ENCODE measurements at regions not wholly inside any gene's neighbourhood (a gene's known extent, or its start where the extent isn't known, plus 50 kb on each side); places are given as distances from the start of the nearest gene placed in this dataset.

DNA sequence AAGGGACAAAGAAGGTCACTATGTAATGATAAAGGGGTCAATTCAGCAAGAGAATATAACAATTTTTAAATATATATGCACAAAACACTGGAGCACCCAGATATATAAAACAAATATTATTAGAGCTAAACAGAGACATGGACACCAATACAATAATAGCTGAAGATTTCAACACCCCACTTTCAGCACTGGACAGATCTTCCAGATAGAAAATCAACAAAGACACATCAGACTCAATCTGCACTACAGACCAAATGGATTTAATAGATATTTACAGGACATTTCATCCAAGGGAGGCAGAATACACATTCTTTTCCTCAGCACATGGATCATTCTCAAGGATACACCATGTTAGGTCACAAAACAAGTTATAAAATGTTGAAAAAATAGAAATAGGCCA lies 111.4 kb downstream of the SOX3 start:
- TF ChIP-seq, protein P1, sequence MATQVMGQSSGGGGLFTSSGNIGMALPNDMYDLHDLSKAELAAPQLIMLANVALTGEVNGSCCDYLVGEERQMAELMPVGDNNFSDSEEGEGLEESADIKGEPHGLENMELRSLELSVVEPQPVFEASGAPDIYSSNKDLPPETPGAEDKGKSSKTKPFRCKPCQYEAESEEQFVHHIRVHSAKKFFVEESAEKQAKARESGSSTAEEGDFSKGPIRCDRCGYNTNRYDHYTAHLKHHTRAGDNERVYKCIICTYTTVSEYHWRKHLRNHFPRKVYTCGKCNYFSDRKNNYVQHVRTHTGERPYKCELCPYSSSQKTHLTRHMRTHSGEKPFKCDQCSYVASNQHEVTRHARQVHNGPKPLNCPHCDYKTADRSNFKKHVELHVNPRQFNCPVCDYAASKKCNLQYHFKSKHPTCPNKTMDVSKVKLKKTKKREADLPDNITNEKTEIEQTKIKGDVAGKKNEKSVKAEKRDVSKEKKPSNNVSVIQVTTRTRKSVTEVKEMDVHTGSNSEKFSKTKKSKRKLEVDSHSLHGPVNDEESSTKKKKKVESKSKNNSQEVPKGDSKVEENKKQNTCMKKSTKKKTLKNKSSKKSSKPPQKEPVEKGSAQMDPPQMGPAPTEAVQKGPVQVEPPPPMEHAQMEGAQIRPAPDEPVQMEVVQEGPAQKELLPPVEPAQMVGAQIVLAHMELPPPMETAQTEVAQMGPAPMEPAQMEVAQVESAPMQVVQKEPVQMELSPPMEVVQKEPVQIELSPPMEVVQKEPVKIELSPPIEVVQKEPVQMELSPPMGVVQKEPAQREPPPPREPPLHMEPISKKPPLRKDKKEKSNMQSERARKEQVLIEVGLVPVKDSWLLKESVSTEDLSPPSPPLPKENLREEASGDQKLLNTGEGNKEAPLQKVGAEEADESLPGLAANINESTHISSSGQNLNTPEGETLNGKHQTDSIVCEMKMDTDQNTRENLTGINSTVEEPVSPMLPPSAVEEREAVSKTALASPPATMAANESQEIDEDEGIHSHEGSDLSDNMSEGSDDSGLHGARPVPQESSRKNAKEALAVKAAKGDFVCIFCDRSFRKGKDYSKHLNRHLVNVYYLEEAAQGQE (IDR thresholded peaks at IDR 0.05; ENCODE audit: low read depth, low read length) = no peak
- TF ChIP-seq SMC3 (IDR thresholded peaks at IDR 0.05; ENCODE audit: low read depth, low read length) = no peak
- no peak for TF ChIP-seq RAD21 (IDR thresholded peaks at IDR 0.05; ENCODE audit: low read length)
- TF ChIP-seq, protein P2, sequence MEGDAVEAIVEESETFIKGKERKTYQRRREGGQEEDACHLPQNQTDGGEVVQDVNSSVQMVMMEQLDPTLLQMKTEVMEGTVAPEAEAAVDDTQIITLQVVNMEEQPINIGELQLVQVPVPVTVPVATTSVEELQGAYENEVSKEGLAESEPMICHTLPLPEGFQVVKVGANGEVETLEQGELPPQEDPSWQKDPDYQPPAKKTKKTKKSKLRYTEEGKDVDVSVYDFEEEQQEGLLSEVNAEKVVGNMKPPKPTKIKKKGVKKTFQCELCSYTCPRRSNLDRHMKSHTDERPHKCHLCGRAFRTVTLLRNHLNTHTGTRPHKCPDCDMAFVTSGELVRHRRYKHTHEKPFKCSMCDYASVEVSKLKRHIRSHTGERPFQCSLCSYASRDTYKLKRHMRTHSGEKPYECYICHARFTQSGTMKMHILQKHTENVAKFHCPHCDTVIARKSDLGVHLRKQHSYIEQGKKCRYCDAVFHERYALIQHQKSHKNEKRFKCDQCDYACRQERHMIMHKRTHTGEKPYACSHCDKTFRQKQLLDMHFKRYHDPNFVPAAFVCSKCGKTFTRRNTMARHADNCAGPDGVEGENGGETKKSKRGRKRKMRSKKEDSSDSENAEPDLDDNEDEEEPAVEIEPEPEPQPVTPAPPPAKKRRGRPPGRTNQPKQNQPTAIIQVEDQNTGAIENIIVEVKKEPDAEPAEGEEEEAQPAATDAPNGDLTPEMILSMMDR (IDR thresholded peaks at IDR 0.05) = no peak

All from SK-N-SH (cell line).